ENCODE measurements at regions not wholly inside any gene's neighbourhood (a gene's known extent, or its start where the extent isn't known, plus 50 kb on each side); places are given as distances from the start of the nearest gene placed in this dataset.

DNA sequence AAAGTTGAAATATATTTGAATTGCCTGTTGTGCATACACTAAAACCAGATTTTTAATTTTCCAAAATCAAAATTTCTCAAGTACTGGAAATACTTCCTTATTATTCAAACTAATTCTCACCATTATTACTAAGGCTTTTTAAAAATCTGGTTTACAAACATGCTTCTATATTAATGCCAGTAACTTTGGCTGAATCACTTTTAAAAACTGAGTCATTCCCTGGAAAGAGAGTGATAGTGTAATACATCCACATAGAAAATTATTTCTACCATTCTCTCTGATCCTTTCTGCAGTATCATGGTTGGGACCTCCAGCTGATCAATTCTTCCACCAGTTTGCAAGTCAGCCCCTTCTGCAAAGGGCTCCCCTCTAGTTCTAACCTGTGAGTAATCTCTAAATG, 165.3 kb upstream of the FAM241A start (continued):
- TF ChIP-seq RBBP5 (IDR thresholded peaks at IDR 0.05; ENCODE audit: borderline replicate concordance, low read depth, low read length) (no peak), CBX5 (IDR thresholded peaks at IDR 0.05; ENCODE audit: low read depth, low read length) (no peak), BRCA1 (IDR thresholded peaks at IDR 0.05; ENCODE audit: low read depth, low read length) (no peak)
